ENCODE measurements at regions not wholly inside any gene's neighbourhood (a gene's known extent, or its start where the extent isn't known, plus 50 kb on each side); places are given as distances from the start of the nearest gene placed in this dataset.

DNA sequence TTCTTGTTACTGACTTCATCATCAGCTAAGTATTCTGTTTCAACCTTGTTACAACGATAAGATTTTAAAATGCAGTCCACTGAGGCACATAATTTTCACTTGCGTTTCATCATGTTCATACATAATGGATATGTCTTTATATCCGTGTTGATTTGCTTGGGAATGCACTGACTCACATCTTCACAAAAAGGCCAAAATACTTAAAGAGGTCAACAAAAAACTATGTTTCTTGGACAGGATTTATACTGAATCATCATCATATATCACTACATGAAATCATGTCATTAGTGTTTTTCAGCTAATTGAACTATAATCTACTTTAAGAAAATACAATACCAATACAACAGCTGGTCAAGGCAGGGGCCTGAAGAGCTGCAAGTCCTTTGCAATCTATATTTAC, 324.5 kb upstream of the KLF6 start:
- TF ChIP-seq, protein P1, sequence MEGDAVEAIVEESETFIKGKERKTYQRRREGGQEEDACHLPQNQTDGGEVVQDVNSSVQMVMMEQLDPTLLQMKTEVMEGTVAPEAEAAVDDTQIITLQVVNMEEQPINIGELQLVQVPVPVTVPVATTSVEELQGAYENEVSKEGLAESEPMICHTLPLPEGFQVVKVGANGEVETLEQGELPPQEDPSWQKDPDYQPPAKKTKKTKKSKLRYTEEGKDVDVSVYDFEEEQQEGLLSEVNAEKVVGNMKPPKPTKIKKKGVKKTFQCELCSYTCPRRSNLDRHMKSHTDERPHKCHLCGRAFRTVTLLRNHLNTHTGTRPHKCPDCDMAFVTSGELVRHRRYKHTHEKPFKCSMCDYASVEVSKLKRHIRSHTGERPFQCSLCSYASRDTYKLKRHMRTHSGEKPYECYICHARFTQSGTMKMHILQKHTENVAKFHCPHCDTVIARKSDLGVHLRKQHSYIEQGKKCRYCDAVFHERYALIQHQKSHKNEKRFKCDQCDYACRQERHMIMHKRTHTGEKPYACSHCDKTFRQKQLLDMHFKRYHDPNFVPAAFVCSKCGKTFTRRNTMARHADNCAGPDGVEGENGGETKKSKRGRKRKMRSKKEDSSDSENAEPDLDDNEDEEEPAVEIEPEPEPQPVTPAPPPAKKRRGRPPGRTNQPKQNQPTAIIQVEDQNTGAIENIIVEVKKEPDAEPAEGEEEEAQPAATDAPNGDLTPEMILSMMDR (IDR thresholded peaks at IDR 0.05; ENCODE audit: insufficient read depth, low read length): no peak
- TF ChIP-seq GABPA (IDR thresholded peaks at IDR 0.05; ENCODE audit: low read depth): no peak
